ENCODE measurements at regions not wholly inside any gene's neighbourhood (a gene's known extent, or its start where the extent isn't known, plus 50 kb on each side); places are given as distances from the start of the nearest gene placed in this dataset.

DNA sequence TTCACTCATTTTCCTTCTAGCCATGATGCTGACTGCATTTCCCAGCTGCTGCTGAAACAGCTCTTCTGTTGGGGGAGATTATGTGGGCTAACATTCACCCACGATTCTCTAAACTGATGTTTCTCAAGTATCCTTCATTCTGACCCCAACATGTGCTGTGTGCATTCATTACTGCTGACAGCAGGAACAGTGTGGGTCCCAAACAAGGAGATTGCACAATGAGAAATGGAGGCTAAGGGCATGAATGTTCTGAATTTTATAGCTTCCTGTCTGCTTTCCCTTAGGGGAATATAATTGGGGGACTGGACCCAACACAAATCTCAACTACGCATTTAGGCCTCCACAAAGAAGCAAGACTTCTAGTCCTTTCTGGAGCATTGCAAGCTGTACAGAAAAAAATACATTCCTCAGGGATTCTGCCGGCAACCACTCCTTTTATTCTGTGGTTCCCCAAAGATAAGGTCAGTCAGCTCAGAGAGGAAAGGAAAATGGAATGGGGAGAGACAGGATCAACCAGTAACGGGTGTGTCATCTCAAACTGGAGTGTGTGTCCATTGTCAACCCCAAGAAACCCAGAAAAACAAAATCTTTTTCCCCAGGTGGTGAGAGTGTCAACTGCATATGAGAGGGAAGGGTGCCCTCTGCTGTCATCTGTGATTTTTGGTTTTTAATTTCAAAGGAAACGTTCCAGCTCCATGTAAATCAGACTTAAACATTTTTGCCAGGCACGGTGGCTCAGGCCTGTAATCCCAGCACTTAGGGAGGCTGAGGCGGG is 81.5 kb upstream of the EGFL6 start:
- TF ChIP-seq, protein P1, sequence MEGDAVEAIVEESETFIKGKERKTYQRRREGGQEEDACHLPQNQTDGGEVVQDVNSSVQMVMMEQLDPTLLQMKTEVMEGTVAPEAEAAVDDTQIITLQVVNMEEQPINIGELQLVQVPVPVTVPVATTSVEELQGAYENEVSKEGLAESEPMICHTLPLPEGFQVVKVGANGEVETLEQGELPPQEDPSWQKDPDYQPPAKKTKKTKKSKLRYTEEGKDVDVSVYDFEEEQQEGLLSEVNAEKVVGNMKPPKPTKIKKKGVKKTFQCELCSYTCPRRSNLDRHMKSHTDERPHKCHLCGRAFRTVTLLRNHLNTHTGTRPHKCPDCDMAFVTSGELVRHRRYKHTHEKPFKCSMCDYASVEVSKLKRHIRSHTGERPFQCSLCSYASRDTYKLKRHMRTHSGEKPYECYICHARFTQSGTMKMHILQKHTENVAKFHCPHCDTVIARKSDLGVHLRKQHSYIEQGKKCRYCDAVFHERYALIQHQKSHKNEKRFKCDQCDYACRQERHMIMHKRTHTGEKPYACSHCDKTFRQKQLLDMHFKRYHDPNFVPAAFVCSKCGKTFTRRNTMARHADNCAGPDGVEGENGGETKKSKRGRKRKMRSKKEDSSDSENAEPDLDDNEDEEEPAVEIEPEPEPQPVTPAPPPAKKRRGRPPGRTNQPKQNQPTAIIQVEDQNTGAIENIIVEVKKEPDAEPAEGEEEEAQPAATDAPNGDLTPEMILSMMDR (IDR thresholded peaks at IDR 0.05), result peak; percentile 43; the same call in 1 of the 2 replicates

DNA sequence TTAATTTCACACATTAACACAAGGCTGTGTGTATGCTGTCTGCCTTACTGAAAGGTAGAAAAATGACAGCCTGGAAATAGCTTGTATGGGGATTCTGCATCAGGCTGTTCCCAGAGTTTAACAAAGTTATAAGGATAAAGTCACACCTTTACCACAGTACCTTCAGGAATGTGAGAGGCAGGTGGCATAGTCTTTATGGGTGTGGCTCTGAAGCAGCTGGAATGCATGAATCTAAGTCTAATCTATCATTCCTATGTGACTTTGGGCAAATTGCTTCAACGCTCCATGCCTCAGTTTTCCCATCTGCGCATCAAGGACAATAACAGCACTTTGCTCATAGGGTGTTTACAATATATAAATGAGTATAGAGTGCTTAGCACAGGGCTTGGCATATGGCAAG is 84.2 kb upstream of the EGFL6 start:
- TF ChIP-seq, protein P1 (IDR thresholded peaks at IDR 0.05), result no peak

DNA sequence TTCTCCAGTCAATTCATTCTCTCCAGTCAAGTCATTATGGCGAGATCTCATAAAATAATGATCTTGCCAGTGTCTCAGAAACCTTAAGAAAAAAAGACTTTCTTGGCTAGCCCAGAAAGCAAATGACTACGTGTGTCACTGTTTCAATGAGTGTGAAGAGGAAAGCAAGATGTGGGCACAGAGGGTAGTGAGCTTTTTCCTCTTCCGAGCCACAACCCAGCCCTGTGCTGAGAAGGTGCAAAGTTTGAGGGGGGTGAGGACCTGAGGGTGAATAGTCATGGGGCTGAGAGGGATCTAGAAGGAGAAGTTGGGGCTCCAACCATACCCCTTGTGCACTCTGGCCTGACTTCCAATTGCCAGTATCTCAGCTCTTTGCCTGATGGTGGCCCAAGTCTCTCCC is 85.6 kb upstream of the EGFL6 start:
- TF ChIP-seq, protein P1 (IDR thresholded peaks at IDR 0.05), result no peak

DNA sequence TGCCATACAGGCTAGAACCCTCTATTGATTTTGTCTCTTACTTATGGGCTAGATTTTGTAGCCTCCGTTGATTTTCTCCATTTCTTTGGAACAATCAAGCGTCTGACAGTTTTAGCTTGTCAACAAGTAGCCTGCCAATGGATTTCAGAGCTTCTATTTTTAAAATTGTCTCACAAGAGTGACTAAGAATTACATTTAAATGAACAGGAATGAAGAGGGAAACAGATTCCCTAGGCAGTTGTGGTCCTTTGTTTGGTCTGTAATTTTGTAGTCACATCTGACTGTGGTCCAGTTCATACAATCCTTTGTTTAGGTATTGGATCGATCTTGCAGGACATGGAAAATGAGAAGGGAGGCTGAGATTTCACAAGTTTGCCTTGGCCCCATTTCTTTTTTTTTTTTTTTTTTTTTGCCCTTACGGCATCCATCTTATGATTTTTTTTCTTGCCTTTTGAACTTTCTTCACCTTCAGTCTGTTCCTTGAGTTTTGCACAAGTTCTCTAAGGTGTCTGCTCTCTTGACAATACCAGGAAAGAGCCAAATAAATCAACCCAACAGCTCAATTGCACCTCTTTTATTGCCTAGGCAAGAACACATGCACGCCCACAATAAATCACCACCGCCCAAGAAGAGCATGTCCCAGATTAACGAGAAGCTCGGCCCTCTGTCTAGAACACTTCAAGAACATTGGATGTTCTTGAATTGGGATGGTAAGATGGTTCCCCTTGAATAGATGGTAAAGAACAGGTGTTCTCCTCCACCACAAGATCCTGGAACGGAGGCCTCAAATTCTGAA is 86.5 kb upstream of the EGFL6 start:
- TF ChIP-seq, protein P1 (IDR thresholded peaks at IDR 0.05), result no peak

DNA sequence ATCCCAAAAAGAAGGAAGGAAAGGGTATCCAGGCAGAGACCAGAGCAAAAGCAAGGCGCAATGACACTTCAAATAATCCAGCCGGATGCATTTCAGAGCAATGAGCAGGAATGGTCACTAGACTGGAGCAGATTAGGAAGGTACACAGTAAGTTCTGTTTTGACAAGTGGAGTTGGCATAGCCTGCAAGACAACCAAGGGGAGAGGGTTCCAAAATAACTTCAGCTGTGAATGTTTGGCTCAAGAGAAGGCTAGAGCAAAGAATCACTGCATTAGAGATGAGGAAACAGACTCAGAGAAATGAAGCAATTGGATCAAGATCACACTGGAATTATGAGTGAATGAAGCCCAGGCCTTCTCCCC is 90.0 kb upstream of the EGFL6 start:
- TF ChIP-seq, protein P1 (IDR thresholded peaks at IDR 0.05), result no peak

DNA sequence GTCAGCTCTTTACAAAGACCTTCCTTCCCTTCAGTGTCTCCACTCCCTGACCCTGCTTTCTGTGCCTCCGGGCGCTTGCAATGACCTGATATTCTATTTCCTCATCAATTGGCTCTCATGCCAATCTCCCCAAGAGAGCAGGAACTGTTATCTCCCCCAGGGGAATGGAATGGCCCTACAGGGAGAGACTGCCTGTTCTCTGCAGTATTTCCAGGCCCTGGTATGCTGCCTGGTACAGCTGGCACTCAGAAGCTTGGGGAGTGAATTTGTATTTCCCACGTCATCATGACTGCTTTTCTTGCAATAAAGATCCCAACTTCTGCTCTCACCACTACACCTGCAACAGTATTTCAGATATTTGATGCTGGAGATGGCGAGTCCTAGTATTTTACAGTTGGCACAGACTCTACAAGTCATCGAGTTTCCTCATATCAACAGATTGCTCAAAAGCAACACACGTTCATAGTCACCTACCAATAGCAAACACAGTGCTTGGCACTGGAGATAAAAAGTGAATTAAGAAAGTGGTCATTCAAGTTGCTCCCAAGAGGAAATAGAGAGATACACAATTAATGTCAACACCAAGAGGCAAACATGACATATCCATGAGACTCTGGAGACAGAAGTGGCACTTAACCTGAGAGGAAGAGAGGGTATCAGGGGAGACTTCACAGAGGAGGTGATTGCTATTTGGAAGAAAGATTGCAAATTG is 90.5 kb upstream of the EGFL6 start:
- TF ChIP-seq, protein P1 (IDR thresholded peaks at IDR 0.05), result no peak

DNA sequence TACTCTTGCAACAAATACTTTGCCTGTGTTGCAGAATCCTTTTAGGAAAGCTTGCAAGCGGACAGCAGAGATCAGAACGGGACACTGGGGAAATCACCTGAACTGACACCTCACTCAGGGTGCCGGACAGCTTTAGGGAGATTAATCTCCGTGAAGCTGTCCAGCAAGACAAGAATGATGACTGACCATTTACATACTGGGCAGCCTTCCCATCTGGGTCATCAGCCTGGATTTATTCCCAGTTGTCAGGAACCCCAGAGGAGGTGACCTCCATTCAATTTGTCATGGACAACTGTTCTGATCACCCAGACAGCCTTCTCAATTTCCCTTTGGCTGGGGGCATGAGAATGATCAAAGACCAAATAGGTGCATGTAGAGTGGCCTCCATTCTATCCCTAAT is 93.0 kb upstream of the EGFL6 start:
- TF ChIP-seq, protein P1 (IDR thresholded peaks at IDR 0.05), result no peak
